Fibroblast of skin of right biceps (primary cell): ENCODE measurements at regions not wholly inside any gene's neighbourhood (a gene's known extent, or its start where the extent isn't known, plus 50 kb on each side); places are given as distances from the start of the nearest gene placed in this dataset.

Experiments used
- DNase-seq: peaks from one replicate; pipeline ENCODE4 v3.0.0-alpha.2; 2013

DNA sequence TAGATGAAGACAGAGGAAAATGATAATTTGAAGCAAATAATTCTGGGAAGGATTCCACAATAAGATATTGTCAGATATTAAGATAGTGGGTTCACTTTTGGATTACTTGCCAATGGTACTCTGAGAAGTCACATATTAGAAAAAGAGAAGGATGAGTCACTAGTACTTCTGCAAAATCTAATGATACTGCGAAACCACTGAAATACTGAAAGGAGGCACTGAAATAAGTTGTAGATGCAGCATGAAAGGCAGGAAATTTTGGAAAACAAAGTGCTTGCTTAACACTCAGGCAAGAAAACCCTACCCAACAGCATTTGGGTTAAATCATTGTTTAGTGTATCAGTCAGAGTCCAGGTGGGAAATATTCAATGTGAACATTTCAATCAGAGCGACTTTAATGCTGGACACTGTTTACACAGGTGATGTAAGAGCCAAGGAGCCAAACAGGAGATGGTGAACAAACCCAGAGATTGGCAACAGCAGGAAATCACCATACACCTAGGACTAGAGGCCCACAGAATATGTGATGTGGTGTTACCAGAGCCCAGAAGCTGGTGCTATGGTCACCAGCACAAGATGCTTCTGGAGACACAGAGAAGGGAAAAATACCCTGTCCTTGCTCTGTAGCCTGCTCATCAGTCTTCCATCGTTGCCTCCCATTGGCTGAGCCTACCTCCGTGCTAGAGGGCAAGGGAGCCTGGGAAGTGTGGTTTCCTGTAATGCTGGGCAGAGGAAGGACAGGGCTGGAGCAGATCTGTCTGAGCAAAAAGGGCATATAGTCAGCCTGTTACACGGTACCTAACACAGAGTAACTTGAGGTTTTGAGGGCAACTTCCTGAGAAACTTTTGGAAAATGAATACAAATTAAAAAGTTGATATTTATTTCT lies 204.7 kb upstream of the ITGA4 start:
- DNase-seq = no peak

DNA sequence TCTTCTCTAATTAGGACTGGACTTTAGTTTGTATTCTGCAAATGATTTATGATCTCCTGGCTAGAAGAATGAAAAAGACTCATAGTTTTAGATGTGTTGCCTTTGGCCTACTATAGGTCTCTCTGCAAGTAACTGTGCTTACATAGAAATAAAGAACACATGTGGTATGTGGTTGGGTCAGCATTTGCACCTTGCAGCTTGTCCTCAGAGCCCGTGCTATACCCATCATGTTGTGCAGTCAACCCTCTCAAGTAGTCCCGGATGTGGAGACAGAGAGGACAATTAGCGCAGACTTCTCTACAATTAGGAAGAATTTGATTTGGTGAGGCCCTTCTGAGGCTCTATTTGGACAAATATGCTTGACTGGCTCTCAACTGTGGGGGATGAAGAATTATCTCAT lies 203.7 kb upstream of the ITGA4 start:
- DNase-seq = no peak

DNA sequence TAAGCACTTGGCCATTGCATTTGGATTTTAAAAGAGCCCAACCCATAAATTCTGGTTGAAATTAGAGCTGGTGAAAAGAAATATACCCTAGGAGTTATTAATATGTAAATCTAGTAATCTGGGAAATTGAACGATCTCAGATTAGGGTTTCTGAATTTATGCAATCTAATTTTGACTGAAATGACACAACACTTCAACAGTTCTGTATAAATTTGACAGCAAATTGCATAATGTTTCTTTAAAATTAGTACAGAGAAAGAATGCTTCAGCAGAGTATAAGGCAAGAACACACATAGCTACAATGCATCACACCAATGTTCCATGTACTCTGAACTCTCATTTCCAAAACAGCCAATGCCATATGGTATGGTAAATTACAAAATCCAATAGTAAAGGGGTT lies 201.5 kb upstream of the ITGA4 start:
- DNase-seq = no peak

DNA sequence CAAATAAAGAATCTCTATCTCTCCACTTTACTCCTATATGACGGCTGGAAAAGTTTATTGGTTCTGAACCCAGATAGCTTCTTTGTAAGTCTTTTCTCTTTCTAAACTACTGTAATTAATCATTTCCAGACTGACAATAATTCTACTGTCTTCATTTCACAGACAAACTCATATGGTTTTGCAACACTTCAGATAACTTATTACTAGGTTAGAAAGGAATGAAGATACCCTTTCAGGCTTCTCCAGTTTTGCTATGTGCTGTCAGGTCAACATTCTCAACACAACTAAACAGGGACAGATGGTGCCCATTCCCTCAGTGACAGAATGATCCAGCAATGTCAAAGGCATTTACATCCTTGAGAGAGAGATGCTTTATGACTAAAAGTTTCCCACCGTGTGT lies 198.5 kb upstream of the ITGA4 start:
- DNase-seq = peak; percentile 95

DNA sequence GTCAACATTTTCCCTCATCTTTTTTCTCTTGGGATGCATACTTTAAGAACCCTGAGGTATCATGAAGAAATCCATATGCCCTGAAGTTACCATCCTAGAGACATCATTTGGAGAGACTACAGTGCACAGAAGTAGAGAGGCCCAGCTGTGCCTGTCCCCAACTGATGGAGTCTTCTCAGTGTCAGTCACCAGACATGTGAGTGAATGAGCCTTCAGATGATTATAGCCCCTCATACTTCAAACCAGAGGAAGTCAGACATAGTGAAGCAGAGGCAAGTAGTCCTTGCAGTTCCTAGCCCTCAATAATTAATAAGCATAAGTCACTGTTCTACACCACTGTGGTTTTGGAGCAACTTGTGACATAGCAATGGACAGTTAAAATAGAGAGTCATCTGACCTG lies 194.4 kb upstream of the ITGA4 start:
- DNase-seq = no peak

DNA sequence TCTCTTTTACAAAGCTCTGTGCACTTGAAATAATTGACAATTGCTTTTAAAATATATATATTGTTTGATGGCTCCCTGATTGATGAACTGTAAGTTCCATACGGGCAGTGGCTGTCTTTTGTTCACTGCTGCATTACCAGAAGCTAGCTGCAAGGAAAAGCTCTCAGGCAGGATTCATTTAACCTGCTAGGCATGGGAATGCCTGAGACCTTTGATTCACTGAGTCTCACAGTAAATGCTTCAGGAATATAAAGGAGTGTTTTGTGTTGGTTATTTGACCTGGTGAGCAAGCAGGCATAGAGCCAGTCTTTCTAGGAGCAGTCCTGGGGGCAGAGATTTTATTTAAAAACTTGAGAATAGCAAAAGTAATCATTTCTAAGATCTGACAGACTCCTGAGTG lies 193.2 kb upstream of the ITGA4 start:
- no peak for DNase-seq

DNA sequence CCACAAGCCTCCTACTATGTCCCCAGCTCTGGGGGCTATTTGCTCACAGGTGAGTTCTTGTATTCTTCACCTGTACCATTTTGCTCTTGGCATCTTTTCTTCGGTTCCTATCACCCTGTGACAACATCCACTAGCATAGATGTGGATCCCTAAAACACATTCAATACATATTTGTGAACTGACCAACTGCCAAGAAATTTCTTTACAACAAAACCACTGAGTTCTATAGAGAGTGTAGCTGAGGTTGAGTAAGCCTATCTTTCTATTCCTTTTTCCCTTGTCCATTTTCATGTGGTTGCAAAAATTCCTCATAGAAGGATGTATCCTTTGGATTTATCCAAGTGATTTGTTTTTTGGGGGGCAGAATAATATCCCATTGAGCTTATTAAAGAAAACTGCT lies 192.7 kb upstream of the ITGA4 start:
- DNase-seq = peak; percentile 44

DNA sequence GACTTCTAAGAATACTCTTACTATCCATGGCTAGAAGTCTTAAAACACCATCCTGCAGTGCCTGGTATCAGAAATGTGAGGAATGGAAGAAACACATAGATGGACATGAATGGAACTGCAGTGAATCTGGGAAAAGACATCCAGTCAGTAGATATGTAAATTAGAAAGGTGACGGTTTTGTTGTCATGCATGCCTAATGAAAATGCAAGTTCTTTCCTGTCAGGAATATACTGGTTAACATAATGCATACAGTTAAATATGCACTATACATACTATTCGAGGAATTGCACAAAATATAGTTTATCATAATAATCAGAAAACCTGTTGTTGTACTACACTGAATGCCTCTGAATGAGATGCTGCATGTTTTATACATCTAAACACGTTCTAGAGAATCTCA lies 190.6 kb upstream of the ITGA4 start:
- DNase-seq = no peak

DNA sequence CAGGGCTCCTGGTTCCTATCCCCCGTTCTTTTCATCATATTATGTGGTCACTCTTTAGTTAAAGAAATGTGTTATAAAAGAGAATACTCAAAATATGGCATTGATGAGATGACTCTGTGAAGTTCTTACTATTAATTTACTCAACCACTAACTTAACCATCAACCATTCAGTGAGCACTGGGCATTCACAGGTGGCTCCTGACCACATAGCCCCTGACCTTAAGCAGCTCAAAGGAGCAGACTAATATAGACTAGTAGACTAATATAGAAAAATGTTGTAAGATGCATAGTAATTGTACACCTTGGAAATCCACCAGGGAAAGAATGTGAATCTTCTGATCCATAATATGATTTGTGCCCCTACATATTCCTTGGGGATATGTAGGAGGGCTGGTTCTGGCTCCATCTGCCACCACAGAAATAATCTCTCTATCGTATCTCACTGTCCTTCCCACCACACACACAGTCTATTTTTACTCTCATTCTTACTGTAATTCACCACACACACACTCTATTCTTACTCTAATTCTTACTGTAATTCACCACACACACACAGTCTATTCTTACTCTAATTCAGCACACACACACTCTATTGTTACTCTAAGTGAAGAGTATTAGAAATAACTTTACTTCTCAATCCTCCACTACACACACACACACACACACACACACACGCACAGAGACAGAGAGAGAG lies 188.9 kb upstream of the ITGA4 start:
- peak; percentile 17 for DNase-seq

DNA sequence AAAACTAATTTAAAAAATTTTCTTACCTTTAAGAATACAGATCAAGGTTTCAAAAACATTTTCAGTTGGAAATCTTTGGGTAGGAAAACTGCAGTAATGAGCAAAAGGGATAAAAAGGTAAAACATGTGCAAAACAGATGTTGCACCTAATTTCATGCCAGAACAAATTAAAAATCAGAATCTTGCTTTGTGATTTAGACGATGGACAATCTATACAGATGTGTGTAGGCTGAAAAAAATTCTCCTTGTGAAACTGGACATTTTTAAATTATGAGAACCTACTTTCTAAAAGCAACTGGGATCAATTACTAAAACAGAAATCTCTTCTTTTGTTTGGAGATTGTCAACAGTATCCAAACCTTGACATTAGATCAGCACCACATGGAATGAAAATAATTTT lies 183.2 kb upstream of the ITGA4 start:
- no peak for DNase-seq

DNA sequence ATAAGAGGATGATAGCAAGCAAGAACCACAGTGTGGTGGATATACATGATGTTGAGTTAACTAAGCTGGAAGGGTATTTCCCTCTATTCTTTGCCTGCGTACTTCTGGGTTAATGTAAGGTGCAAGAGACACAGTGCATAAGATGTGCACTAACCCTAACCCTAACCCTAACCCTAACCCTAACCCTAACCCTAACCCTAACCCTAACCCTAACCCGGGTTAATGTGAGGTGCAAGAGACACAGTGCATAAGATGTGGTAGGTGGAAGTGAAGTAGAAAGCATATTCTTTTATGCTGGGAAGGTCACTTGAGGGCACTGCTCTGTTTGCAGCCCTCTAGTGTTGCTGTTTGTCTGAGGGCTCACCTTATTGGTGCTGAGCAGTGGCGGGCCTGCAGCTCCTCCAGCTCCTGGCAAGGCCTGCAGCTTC lies 181.5 kb upstream of the ITGA4 start:
- no peak for DNase-seq

DNA sequence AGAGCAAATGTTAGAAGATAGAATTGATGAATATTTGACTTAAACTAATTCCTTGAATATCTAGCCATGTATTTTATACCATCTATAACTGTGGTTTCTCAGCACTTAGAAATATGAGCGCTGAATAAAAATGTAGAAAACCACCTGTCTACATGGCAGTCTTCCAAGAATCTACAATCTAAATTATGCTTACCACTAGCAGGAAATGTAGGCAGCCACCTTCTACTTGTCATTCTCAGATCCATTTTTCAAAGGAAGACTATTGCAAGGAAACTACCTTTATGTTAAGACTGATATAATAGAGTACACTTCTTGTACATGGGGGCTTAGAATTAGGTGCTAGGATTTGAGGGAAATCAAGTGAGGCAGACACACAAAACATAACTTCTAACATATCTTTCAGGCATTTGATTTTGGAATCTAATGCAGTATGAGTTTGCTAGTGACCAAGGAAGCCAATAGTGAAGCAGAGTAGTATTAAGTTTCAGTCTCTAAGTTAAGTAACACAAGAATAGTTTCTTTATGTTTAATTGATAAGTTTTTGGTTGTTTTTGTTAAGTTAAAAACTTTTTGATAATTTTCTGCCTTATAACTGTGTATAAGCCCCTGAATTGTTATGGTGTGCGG lies 175.9 kb upstream of the ITGA4 start:
- DNase-seq = no peak

DNA sequence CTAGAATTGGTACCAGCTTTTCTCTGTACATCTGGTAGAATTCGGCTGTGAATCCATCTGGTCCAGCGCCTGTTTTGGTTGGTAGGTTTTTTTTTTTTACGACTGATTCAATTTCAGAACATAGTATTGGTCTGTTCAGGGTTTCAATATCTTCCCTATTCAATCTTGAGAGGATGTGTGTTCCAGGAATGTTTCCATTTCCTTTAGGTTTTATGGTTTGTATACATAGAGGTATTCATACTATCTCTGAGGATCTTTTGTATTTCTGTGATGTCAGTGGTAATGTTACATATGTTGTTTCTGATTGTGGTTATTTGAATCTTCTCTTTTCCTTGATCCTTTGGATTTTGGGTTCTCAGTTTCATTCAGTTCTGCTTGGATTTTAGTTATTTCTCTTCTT lies 172.1 kb upstream of the ITGA4 start:
- DNase-seq = no peak

DNA sequence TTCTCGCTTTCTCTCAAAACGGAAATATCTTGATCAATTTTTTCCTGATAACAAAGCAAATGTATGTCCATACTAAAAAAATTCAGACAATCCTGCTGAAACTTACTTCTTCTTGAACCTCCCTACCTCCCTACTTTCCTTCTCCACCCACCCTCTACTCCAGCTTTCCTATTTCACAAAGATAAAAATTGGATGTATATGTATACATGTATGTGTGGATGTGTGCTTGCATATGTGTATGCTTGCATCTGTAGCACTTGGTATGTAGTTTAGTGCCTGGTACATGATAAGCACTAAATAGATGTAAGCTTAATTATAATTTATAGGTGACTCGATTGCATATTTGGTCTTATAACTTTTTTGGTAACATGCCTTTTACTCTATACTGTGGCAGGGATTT lies 167.5 kb upstream of the ITGA4 start:
- DNase-seq = no peak

DNA sequence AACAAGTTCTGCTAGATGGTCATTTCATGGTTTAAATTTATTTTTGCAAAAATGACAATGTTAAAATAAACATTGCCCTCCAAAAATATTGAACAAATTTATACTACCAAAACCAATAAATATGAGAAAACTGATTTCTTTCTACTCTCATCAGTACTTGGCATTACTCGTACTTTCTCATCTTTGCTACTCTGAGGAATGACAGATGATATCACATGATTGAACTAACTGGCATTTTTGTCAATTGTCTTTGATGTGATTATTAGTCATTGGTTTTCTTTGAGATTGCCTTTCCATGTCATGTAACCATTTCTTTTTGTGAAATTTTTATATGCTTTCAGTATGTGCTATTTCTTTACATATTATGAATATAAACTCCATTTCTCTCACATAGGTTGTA lies 167.0 kb upstream of the ITGA4 start:
- no peak for DNase-seq

DNA sequence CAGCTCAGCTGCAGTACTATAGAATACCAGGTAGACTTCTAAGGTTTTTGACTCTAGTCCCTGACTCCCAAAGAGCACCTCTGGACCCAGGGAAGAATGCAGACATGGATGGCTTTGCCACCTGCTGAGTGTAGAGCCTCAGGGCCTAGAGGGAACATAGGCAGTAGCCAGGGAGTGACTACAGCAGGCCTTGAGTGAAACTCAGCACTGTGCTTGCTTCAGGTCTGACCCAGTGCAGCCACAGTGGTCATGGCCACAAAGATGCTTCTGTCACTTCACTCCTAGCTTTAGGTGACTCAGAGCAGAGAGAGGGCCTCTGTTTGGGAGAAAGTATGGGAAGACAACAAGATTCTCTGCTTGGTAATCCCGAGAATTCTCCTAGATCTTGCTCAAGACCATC lies 162.2 kb upstream of the ITGA4 start:
- no peak for DNase-seq

DNA sequence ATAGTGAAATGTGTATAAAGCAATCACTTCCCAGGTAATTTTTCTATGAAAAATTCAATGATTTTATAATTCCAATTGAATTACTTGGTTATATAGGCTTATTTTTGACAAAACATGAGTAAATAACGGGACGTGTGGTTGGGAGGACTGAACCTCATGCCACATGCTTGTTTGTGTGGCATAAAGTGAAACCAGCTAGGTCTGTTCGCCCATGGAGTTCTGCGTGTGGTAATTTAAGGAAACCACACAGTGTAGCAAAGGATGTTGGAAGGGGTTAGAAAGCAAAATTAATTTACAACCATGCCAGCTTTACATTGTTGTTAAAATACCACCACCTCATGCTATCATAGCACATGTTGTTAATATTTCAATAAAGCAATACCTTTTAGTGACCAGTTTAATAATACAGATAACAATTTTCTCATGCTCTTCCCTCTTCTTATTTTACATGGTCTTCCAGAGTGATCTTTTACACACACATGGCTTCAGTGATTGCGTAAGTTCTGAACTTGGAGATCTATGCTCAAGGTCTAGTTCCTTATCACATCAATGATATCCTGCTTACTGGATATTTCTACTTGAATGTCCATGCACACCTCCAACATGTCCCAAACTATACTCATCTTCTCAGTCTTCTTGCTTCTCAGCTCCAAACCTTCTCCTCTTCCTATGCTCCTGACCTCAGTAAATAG lies 156.4 kb upstream of the ITGA4 start:
- no peak for DNase-seq

DNA sequence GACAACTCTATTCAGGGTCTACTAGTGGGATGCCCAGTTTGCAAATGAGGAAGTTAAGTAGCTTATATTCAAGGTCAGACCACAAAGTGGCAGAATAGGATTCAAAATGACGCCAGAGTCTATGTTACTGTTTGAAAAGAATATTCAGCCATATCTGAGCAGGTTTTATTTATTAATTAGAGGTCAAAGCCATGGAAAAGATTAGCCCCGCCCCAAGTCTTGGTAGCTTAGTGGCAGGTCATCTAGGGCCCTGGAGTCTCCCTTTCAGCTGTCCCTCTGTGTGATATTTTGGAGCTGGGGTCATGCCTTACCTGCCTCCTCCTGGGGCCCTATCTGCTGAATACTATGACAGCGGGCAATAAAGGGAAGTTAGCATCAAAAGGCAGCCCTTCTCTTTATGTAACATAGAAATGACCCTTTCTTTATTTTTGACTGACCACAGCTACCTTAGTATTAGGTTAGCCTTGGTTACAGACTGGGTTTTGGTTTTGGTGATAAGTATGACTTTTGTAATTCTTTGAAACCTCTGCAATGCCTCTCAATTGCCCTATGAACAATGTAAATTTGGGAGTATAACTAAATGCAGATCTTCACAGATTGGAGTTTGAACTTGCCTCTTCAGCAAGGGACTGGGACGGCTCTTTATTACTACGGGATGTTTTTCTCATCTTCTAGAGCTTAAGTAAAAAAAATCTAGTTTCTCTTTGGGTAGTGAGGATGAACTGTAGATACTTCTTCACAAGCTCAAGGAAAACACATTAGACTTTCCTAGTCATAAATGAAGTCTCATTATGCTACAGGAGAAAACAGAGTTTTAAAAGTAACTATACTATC lies 153.0 kb upstream of the ITGA4 start:
- no peak for DNase-seq

DNA sequence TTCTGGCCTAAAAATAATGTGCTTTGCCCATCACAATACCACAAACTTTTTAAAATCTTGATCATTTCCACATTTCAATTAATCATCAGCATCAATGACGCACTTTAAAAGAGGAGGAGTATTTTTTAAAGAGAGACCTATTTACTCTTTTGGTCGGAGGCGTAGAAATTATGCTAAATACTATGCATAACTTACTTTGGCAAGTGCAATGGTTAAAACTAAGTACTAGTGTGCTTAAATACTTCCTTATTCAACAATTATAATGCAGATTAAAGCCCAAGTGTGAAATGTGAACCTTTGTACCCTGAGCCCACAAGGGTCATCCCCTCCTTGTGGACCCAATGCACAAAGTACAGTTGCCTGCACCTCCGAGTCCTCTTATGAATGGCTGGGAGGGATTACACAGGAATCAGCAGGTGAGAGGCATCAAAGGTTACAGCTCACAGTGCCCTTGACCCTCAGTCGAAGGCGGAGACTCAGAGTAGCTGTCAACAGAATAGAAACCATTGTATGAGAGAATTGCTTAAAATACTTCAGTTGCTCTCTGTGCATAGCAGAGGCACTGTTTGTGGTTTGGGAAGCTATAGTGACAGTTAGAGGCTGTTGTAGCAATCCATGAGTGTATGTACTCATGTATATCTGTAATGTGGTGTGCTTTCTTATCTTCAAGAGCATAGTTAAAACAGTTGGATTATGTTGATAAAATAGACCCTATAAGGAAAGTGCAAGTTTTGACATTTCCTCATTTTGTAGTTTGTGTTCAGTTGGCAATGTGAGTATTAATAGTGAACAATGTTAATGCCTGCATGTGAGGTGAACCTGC lies 151.7 kb upstream of the ITGA4 start:
- peak; percentile 16 for DNase-seq

DNA sequence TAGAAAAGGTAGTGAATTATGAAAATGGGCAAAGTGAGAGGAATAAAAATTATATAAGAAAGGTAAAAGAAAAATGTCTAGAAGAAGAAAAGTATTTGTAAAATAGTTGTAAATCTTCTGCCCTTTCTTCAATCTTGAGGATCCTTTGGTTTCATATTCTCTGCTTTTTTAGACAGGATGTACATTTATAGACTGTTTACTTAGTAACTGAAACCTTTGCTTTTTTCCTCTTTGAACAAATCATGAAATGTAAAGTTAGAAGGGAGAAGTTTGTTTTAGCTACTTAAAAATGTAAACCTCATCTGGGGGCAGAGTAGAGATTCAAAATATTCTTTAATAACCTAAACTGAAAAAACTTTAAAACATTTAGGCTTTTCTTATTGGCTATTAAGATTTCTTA lies 150.4 kb upstream of the ITGA4 start:
- DNase-seq = peak; percentile 3

DNA sequence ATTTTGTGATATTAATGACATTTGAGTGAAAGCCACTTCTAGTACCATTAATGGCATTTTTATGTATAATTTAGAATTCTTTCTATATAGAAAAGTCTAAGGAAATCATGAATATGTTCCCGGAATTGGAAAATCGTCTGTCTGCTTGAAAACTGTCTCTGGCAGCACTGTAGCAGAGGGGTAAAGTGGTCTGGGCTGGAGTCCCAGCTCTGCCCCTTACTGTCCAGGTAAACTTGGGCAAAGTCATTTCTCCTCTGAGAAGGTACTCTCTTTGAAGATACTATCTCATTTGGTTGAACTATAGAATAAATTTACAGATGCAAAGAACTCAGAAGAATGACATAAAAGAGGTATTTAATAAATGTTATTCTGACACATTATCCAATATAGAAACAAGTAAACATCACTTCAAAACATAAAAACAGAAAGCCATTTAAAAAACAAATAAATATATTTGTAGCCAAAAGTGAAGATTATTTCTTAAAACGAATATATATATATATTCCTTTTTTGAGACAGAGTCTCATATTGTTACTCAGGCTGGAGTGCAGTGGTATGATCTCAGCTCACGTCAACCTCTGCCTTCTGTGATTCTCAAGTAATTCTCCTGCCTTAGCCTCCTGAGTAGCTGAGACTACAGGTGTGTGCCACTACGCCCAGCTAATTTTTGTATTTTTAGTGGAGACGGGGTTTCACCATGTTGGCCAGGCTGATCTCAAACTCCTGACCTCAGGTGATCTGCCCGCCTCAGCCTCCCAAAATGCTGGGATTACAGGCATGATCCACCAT lies 149.8 kb upstream of the ITGA4 start:
- DNase-seq = no peak
